ENCODE measurements at regions not wholly inside any gene's neighbourhood (a gene's known extent, or its start where the extent isn't known, plus 50 kb on each side); places are given as distances from the start of the nearest gene placed in this dataset.

DNA sequence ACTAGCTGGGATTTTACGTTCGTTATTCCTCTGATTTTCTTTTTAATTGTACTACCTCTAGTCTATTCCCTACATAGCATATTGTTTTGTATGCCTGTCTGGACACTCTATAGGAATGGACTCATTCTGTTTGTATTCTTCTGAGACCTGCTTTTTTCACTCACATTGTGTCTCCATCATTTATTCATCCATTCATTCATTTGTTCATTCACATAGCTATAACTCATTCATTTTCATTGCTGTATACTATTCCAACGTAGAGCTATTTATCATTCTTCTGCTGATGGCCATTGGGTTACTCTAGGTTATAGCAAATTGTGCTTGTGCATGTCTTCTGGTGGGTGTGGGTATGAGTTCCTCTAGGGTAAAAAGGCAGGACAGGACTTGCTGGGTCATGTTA is 74.0 kb upstream of the SLC6A6 start:
- Histone ChIP-seq H2AFZ (no peak overlapping the region), H3K79me2 (ENCODE audit: low read depth) (no peaks in the 10 kb centered on the region), H4K20me1 (ENCODE audit: insufficient read depth) (no peaks in the 10 kb centered on the region), H3K4me3 (no peak overlapping the region), H3K27ac (no peak overlapping the region), H3K36me3 (ENCODE audit: low read depth) (no peaks in the 10 kb centered on the region), H3F3A (ENCODE audit: insufficient read depth, low read depth) (peaks cover 25% of the 10 kb centered on the region), H3K9me3 (ENCODE audit: insufficient read depth, low read depth) (no peaks in the 10 kb centered on the region), H3K27me3 (ENCODE audit: insufficient read depth, low read depth) (no peaks in the 10 kb centered on the region), H3K4me2 (no peak overlapping the region), H3K4me1 (replicated peaks; ENCODE audit: insufficient read depth) (peaks cover 44% of the 10 kb centered on the region), H3K9me2 (ENCODE audit: insufficient read depth) (no peaks in the 10 kb centered on the region)
- CTCF ChIA-PET, result interaction anchor here (0.6 kb wide), 1 partner anchor 39 kb away, joined by 3 read pairs; no protein-coding TSS in a partner anchor
- intact Hi-C loops (cut with micrococcal nuclease; ENCODE audit: unreplicated experiment), result loop anchor here (10.0 kb wide), 1 partner anchor 64 kb away; no protein-coding TSS in a partner anchor
- BruUV-seq (replicated peaks), result no TSS peak
- no peak for DNase-seq
- POLR2A ChIA-PET (ENCODE audit: unreplicated experiment), result interaction anchor here (0.7 kb wide), 1 partner anchor 74 kb away, joined by 4 read pairs; no protein-coding TSS in a partner anchor
- TF ChIP-seq, protein P1, sequence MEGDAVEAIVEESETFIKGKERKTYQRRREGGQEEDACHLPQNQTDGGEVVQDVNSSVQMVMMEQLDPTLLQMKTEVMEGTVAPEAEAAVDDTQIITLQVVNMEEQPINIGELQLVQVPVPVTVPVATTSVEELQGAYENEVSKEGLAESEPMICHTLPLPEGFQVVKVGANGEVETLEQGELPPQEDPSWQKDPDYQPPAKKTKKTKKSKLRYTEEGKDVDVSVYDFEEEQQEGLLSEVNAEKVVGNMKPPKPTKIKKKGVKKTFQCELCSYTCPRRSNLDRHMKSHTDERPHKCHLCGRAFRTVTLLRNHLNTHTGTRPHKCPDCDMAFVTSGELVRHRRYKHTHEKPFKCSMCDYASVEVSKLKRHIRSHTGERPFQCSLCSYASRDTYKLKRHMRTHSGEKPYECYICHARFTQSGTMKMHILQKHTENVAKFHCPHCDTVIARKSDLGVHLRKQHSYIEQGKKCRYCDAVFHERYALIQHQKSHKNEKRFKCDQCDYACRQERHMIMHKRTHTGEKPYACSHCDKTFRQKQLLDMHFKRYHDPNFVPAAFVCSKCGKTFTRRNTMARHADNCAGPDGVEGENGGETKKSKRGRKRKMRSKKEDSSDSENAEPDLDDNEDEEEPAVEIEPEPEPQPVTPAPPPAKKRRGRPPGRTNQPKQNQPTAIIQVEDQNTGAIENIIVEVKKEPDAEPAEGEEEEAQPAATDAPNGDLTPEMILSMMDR (conservative IDR thresholded peaks at IDR 0.05), result no peak
- TF ChIP-seq EZH2 (IDR thresholded peaks at IDR 0.05; ENCODE audit: low read depth), result no peak

DNA sequence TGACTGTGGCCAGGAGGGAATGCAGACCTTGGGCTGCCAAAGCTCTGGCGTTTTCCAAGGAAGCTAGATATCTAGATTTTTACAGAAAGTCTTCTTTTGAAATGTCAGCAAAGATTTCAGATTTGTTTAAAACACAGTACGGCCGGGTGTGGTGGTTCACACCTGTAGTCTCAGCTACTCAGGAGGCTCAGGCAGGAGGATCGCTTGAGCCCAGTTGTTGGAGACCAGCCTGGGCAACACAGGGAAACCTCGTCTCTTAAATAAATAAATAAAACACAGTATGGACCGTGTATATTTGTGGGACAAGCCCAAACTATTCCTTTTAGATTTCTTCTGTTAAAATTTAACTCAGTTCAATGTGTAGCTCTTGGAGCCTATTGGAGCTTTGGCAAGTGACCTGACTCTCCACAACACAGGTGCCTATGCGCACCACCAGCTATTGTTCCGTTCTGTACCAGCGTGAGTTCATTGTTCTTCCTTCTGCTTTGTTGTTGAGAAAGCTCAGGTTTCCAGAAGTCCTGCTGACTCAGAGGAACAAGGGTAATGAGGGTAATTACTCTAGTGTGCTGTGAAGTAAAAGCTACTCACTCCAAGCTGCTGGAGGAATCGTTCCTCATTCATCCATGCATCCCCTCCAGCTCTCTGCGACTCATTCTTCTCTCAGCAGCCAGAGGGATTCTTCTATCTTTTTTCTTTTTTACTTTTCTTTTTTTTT is 73.1 kb upstream of the SLC6A6 start:
- no TSS peak for BruUV-seq (replicated peaks)
- H3K27me3 ChIP-seq (ENCODE audit: insufficient read depth, low read depth), result no peaks in the 10 kb centered on the region
- H3K27ac ChIP-seq, result no peak overlapping the region
- no peaks in the 10 kb centered on the region for H3K79me2 ChIP-seq (ENCODE audit: low read depth)
- ChIA-PET POLR2A (ENCODE audit: unreplicated experiment) (interaction anchor here (0.5 to 0.7 kb wide), 5 partner anchors 29 to 110 kb away, joined by 3 to 7 read pairs (median 4); no protein-coding TSS in a partner anchor), CTCF (interaction anchor here (0.6 kb wide), 2 partner anchors 38 to 108 kb away, joined by 3 read pairs; no protein-coding TSS in a partner anchor)
- TF ChIP-seq EZH2 (IDR thresholded peaks at IDR 0.05; ENCODE audit: low read depth), result no peak
- TF ChIP-seq, protein P1 (conservative IDR thresholded peaks at IDR 0.05), result no peak
- DNase-seq, result peak in 1 of 2 experiments; percentile 77
- H2AFZ ChIP-seq, result no peak overlapping the region
- H3K9me2 ChIP-seq (ENCODE audit: insufficient read depth), result no peaks in the 10 kb centered on the region
- peaks cover 40% of the 10 kb centered on the region for H3K4me1 ChIP-seq (replicated peaks; ENCODE audit: insufficient read depth)
- peak overlapping the region; percentile 41 for H3K4me2 ChIP-seq
- no peaks in the 10 kb centered on the region for H3K9me3 ChIP-seq (ENCODE audit: insufficient read depth, low read depth)
- H3K36me3 ChIP-seq (ENCODE audit: low read depth), result no peaks in the 10 kb centered on the region
- H3F3A ChIP-seq (ENCODE audit: insufficient read depth, low read depth), result peaks cover 20% of the 10 kb centered on the region
- no peaks in the 10 kb centered on the region for H4K20me1 ChIP-seq (ENCODE audit: insufficient read depth)
- intact Hi-C loops (cut with micrococcal nuclease; ENCODE audit: unreplicated experiment), result loop anchor here (10.0 kb wide), 1 partner anchor 64 kb away; no protein-coding TSS in a partner anchor
- H3K4me3 ChIP-seq, result no peak overlapping the region

DNA sequence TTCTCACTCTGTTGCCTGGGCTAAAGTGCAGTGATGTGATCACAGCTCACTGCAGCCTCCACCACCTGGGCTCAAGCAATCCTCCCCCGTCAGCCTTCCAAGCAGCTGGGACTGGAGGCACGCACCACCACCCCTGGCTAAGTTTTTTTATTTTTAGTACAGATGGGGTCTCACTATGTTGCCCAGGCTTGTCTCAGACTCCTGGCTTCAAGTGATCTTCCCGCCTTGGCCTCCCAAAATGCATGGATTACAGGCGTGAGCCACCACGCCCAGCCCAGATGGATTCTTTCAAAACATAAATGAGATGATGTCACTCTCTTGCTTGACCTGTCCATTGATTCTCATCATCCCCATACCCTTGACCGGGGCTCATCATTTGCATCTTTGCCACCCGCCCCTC is 72.6 kb upstream of the SLC6A6 start:
- CTCF ChIA-PET, result no interaction called here
- Histone ChIP-seq H2AFZ (no peak overlapping the region), H4K20me1 (ENCODE audit: insufficient read depth) (no peaks in the 10 kb centered on the region), H3K27me3 (ENCODE audit: insufficient read depth, low read depth) (no peaks in the 10 kb centered on the region), H3K4me1 (replicated peaks; ENCODE audit: insufficient read depth) (peaks cover 36% of the 10 kb centered on the region), H3K4me2 (peak overlapping the region; percentile 41; the same call in 1 of the 2 replicates), H3K9me3 (ENCODE audit: insufficient read depth, low read depth) (no peaks in the 10 kb centered on the region), H3K9me2 (ENCODE audit: insufficient read depth) (no peaks in the 10 kb centered on the region), H3K79me2 (ENCODE audit: low read depth) (no peaks in the 10 kb centered on the region), H3F3A (ENCODE audit: insufficient read depth, low read depth) (peaks cover 20% of the 10 kb centered on the region), H3K4me3 (no peak overlapping the region), H3K36me3 (ENCODE audit: low read depth) (no peaks in the 10 kb centered on the region), H3K27ac (no peak overlapping the region)
- BruUV-seq (replicated peaks), result no TSS peak
- intact Hi-C loops (cut with micrococcal nuclease; ENCODE audit: unreplicated experiment), result loop anchor here (10.0 kb wide), 1 partner anchor 65 kb away; no protein-coding TSS in a partner anchor
- no peak for DNase-seq
- POLR2A ChIA-PET (ENCODE audit: unreplicated experiment), result interaction anchor here (0.5 to 0.7 kb wide), 5 partner anchors 28 to 111 kb away, joined by 3 to 7 read pairs (median 4); no protein-coding TSS in a partner anchor
- no peak for TF ChIP-seq EZH2 (IDR thresholded peaks at IDR 0.05; ENCODE audit: low read depth)
- TF ChIP-seq, protein P1 (conservative IDR thresholded peaks at IDR 0.05), result no peak
